Activated naive CD8-positive, alpha-beta T cell (primary cell): ENCODE measurements at regions not wholly inside any gene's neighbourhood (a gene's known extent, or its start where the extent isn't known, plus 50 kb on each side); places are given as distances from the start of the nearest gene placed in this dataset.
"Not testable (repeated sequence)": the region's sequence is repeated elsewhere in the genome, so short reads cannot be mapped to it uniquely, and the experiment has no call there.

Source experiments
- H3K27ac Mint-ChIP-seq: one replicate; pipeline ENCODE4 v1.8.0; 2021; ENCODE audit warnings: mixed read lengths
- H3K27me3 Mint-ChIP-seq: one replicate; pipeline ENCODE4 v1.8.0; 2021; ENCODE audit warnings: mixed read lengths
- H3K36me3 Mint-ChIP-seq: one replicate; pipeline ENCODE4 v1.8.0; 2021; ENCODE audit warnings: mixed read lengths
- H3K4me1 Mint-ChIP-seq: one replicate; pipeline ENCODE4 v1.8.0; 2021; ENCODE audit warnings: low read depth, mixed read lengths
- H3K4me3 Mint-ChIP-seq: one replicate; pipeline ENCODE4 v1.8.0; 2021; ENCODE audit warnings: mild to moderate bottlenecking, mixed read lengths
- H3K9me3 Mint-ChIP-seq: one replicate; pipeline ENCODE4 v1.8.0; 2021; ENCODE audit warnings: low read depth, mixed read lengths

DNA sequence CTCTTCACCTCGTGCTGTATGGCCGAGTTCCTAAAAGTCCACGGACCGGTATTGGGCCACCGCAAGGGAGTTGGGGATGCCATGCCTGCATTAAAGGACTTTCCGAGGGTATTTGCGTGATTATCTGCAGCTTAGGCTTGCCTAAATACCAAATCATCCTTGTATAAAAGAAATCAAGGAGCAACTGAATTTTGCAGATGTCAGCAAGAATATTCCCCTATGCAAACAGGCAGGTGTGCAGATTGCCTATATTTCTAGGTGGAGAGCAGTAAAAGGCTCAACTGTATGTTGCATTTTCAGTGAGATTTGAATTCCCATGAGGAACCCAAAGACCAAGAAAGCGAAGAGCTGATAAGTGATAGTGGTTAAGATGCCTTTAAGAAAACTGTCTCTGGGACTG lies 452.3 kb downstream of the CDH11 start:
- Mint-ChIP-seq H3K27me3 (no peaks in the 10 kb centered on the region), H3K9me3 (peaks cover 6% of the 10 kb centered on the region), H3K4me3 (no peak overlapping the region), H3K36me3 (no peaks in the 10 kb centered on the region), H3K4me1 (no peaks in the 10 kb centered on the region), H3K27ac (no peak overlapping the region)

DNA sequence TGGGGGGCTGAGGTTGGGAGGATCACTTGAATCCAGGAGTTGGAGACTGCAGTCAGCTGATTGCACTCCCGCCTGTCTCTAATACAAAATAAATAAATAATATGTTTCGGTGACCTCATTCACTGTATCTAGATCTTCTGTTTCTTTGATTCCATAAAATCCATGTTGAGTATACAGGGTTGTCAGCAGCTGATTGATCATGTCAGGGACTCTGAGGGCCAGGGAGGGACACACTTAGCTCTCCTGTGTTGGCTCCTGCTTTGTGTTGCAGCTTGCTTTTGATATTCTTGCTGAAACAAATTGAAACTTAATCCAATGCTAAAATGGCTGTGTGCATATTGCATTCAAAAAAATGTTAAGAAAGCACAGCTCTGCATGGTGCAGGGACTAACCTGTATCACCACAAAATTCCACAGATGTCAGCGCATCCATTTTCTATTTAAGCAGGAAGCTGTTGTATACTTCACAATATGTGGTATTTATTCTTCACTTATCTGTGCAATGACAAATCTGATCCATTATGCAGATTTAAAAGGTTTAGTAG lies 454.5 kb downstream of the CDH11 start:
- no peak overlapping the region for H3K27ac Mint-ChIP-seq
- no peaks in the 10 kb centered on the region for H3K27me3 Mint-ChIP-seq
- H3K36me3 Mint-ChIP-seq = no peaks in the 10 kb centered on the region
- H3K4me1 Mint-ChIP-seq = no peaks in the 10 kb centered on the region
- H3K9me3 Mint-ChIP-seq = peaks cover 9% of the 10 kb centered on the region
- H3K4me3 Mint-ChIP-seq = no peak overlapping the region

DNA sequence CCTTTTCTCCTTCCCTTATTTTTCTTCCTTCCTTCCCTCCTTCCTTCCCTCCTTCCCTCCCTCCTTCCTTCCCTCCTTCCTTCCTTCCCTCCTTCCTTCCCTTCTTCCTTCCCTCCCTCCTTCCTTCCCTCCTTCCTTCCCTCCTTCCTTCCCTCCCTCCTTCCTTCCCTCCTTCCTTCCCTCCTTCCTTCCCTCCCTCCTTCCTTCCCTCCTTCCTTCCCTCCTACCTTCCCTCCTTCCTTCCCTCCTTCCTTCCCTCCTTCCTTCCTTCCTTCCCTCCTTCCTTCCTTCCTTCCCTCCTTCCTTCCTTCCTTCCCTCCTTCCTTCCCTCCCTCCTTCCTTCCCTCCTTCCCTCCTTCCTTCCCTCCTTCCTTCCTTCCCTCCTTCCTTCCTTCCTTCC lies 459.6 kb downstream of the CDH11 start:
- H3K27ac Mint-ChIP-seq, H3K4me3 Mint-ChIP-seq, H3K36me3 Mint-ChIP-seq: not testable (repeated sequence)

DNA sequence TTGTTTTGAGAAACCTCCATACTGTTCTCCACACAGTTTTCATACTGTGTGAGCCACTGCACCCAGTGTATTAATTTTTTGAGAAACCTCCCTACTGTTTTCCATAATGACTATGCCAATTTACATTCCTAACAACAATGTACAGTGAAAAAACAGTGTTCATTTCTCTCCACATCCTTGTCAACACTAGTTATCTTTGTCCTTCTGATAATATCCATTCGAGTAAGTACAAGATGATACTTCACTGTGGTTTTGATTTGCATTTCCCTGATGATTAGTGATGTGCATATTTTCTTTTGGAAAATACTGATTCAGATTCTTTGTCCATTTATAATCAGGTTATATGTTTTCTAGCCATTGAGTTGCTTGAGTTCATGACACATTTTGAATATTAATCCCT lies 462.0 kb downstream of the CDH11 start:
- Mint-ChIP-seq H3K36me3 (no peaks in the 10 kb centered on the region), H3K27ac (no peak overlapping the region), H3K4me3 (no peak overlapping the region), H3K9me3 (peaks cover 14% of the 10 kb centered on the region), H3K27me3 (no peaks in the 10 kb centered on the region), H3K4me1 (no peaks in the 10 kb centered on the region)

More for the DNA sequence above, 459.6 kb downstream of the CDH11 start:
- peaks cover 19% of the 10 kb centered on the region for H3K9me3 Mint-ChIP-seq
- H3K27me3 Mint-ChIP-seq, H3K4me1 Mint-ChIP-seq: not testable (repeated sequence)

DNA sequence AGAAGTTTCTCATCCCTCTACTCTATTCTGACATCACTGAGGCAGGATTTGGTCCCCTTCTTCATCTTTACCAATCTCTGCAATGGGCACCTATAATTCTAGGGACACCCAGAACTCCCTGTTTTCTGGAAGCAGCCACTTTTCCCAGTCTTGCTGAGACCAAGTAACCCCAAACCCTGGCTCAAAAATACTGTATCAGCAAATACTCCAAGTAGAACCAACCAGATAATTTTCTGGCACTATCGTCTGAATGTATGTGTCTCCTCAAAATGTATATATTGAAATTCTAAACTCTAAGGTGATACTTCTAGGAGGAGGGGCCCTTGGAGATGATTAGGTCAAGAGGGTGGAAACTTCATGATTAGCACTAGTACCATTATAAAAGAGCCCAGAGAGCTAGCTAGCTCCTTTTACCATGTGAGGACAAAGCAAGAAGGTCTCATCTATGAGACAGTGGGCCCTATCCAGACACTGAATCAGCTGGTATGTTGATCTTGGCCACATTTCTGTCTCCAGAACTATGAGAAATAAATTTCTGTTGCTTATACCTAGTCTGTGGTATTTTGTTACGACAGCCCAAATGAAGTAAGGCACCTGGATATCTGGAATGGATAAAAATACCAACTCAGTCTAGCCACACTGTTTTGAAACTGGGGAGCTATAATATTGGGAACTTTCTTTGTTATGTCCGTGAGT lies 464.4 kb downstream of the CDH11 start:
- H3K9me3 Mint-ChIP-seq = peaks cover 26% of the 10 kb centered on the region
- H3K27ac Mint-ChIP-seq = no peak overlapping the region
- no peaks in the 10 kb centered on the region for H3K4me1 Mint-ChIP-seq
- H3K36me3 Mint-ChIP-seq = no peaks in the 10 kb centered on the region
- no peaks in the 10 kb centered on the region for H3K27me3 Mint-ChIP-seq
- no peak overlapping the region for H3K4me3 Mint-ChIP-seq

DNA sequence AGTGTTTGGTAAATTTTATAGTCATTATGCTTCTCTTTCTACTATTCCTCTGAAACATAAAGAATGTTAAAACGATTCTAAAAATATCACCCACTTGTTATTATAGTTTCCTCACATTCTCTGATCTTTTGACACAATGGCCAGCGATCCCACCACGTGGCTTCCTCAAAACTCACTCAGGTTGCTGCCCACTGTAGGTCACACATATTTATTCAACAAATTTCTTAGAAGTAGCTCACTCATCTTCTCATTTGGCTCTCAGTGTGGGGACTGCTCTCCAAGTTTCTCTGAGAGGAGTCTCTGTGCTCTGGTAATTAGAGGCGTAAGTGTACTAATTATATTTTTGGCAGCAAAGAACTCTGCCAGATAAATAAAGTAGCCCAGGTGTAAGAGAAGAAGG lies 465.4 kb downstream of the CDH11 start:
- peaks cover 26% of the 10 kb centered on the region for H3K9me3 Mint-ChIP-seq
- H3K27ac Mint-ChIP-seq = no peak overlapping the region
- H3K4me1 Mint-ChIP-seq = no peaks in the 10 kb centered on the region
- H3K4me3 Mint-ChIP-seq = no peak overlapping the region
- no peaks in the 10 kb centered on the region for H3K36me3 Mint-ChIP-seq
- H3K27me3 Mint-ChIP-seq = no peaks in the 10 kb centered on the region

DNA sequence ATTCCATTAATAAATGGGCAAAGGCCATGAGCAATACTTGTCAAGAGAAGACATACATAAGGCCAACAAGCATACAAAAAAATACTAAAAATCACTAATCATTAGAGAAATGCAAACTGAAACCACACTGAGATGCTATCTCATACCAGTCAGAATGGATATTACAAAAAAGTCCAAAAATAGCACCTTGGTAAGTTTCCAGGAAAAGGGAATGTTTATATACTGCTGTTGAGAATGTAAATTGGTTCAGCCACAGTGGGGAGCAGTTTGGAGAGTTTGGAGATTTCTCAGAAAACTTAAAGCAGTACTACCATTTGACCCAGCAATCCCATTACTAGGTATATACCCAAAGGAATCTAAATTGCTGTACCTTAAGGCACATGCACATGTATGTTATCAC lies 467.7 kb downstream of the CDH11 start:
- no peaks in the 10 kb centered on the region for H3K36me3 Mint-ChIP-seq
- no peak overlapping the region for H3K4me3 Mint-ChIP-seq
- H3K4me1 Mint-ChIP-seq = no peaks in the 10 kb centered on the region
- peaks cover 22% of the 10 kb centered on the region for H3K9me3 Mint-ChIP-seq
- H3K27ac Mint-ChIP-seq = no peak overlapping the region
- no peaks in the 10 kb centered on the region for H3K27me3 Mint-ChIP-seq

DNA sequence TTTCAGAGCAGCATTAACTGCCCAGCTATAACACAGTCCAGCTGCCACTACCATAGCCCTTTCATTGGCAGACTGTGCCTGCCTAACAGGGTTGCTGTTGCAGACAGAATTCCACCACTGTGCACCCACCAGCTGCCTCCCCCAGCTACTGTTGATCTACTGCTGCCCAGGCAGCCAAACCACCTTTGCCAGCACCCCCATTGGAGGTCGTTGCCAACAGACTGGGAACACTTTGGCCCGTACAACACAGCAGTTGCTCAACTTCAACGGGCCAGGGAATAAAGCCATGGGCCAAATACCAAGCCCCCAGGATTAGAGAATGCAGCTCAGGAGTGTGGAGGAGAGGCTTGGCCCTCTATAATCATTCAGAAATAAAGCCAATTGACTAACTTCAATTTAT lies 473.6 kb downstream of the CDH11 start:
- peaks cover 19% of the 10 kb centered on the region for H3K9me3 Mint-ChIP-seq
- no peak overlapping the region for H3K4me3 Mint-ChIP-seq
- H3K27ac Mint-ChIP-seq = no peak overlapping the region
- no peaks in the 10 kb centered on the region for H3K4me1 Mint-ChIP-seq
- H3K36me3 Mint-ChIP-seq = no peaks in the 10 kb centered on the region
- H3K27me3 Mint-ChIP-seq = no peaks in the 10 kb centered on the region

DNA sequence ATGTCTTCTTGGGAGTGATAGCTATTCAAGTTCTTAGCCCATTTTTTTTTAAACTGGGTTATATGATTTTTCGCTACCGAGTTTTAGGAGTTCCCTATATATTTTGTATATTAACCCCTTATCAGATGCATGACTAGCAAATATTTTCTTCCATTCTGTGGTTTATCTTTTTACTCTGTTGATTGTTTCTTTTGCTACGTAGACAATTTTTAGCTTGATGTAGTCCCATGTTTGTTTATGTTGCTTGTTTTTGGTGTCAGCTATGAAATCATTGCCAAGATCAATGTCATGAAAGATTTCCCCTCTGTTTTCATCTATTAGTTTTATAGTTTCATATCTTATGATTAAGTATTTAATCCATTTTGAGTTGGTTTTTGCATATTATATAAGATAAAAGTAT lies 480.5 kb downstream of the CDH11 start:
- no peak overlapping the region for H3K4me3 Mint-ChIP-seq
- H3K27ac Mint-ChIP-seq = no peak overlapping the region
- peaks cover 14% of the 10 kb centered on the region for H3K9me3 Mint-ChIP-seq
- no peaks in the 10 kb centered on the region for H3K36me3 Mint-ChIP-seq
- H3K27me3 Mint-ChIP-seq = no peaks in the 10 kb centered on the region
- no peaks in the 10 kb centered on the region for H3K4me1 Mint-ChIP-seq

DNA sequence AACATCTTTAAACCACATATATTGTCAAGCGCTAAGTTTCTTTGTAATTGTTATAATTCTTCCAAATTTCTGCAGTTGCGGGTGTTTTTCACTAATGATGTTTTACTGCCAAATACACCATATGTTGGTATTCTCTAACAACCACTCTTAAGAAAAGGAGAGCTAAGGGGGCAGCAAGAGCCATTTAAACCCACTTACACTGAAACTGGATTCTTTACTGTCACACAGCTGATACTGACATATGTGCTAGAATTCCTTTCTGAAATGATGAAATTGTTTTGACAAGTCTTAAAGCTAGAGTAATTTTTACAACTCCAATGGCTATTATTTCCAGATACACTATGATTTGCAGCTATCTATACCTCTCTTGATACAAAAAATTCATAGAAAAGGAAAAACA lies 483.1 kb downstream of the CDH11 start:
- Mint-ChIP-seq H3K9me3 (peaks cover 16% of the 10 kb centered on the region), H3K36me3 (no peaks in the 10 kb centered on the region), H3K27me3 (no peaks in the 10 kb centered on the region), H3K4me3 (no peak overlapping the region), H3K27ac (no peak overlapping the region), H3K4me1 (no peaks in the 10 kb centered on the region)

DNA sequence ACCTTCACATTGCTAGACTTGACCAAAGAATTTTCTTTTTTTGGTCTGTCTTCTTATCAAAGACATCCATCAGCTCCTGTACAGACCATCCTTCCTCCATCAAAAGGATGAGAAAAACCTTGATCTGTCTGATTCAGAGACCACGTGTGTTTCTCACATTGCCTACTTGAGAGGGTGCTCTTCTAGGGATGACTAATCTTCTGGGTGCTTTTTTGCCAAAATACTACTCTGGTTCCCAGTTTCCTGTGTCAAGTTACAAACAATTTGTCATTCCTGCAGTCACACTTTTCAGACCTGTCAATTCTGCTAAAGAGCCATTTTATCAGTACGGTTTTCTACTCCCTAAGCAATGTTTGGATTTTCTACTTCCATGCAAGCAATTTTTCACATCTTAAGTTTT lies 492.2 kb downstream of the CDH11 start:
- Mint-ChIP-seq H3K27ac (no peak overlapping the region), H3K4me3 (no peak overlapping the region), H3K9me3 (peaks cover 30% of the 10 kb centered on the region), H3K36me3 (peaks cover 2% of the 10 kb centered on the region), H3K27me3 (no peaks in the 10 kb centered on the region), H3K4me1 (no peaks in the 10 kb centered on the region)

DNA sequence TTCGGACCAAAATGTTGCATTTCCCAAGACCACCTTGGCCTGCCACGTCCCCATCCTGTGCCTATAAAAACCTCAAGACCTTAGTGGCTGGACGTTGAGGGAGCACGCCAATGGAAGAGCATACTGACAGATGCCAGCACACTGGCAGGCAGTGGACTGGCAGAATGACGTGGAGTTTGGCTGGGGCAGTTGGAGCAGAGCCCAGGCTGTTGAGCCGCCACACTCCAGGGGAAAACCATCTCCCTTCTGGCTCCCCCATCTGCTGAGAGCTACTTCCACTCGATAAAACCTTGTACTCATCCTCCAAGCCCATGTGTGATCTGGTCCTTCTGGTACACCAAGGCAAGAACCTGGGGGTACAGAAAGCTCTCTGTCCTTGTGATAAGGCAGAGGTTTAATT lies 494.1 kb downstream of the CDH11 start:
- H3K4me3 Mint-ChIP-seq = no peak overlapping the region
- H3K27ac Mint-ChIP-seq = no peak overlapping the region
- H3K36me3 Mint-ChIP-seq = peaks cover 2% of the 10 kb centered on the region
- H3K27me3 Mint-ChIP-seq = no peaks in the 10 kb centered on the region
- H3K4me1 Mint-ChIP-seq = no peaks in the 10 kb centered on the region
- peaks cover 15% of the 10 kb centered on the region for H3K9me3 Mint-ChIP-seq

DNA sequence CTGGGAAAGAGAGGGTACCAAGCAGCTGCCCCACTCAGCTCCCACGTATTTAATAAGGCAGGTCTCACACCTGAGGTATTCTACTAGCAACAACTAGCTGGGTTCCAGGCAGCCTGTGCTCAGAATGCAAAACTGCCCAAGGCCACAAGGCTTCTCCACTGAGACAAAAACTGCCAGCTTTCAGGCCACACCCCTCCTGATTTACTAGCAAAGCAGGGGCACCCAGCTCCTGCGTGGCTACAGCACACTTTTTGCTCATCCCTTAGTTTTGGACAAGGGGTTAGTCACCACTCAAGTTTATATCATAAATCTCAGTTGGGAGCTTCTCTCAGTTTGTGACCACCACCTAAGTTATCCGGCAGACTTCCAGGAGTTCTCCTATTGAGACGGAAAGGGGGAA lies 494.6 kb downstream of the CDH11 start:
- no peaks in the 10 kb centered on the region for H3K27me3 Mint-ChIP-seq
- H3K36me3 Mint-ChIP-seq = peaks cover 2% of the 10 kb centered on the region
- H3K4me3 Mint-ChIP-seq = no peak overlapping the region
- no peak overlapping the region for H3K27ac Mint-ChIP-seq
- H3K4me1 Mint-ChIP-seq = no peaks in the 10 kb centered on the region
- H3K9me3 Mint-ChIP-seq = peaks cover 16% of the 10 kb centered on the region

DNA sequence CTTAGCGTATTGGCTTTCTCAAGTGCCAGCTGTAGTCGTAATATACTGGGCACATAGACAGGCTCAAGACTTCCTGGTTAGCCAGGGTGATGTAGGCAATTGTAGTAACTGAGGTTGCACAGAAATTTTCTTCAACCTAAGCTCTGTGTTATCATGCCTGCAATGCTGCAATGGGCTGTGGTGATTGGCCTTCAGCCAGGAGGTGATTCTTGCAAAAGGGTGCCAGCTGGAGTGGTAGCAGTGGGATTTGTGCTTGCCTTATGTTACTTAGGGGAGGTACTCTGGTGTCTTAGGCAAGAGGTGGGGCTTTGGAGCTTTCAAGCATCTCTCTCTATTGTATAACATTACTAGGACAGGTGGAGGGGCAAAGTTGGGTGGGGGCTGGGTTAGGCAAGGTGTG lies 495.1 kb downstream of the CDH11 start:
- Mint-ChIP-seq H3K9me3 (peaks cover 21% of the 10 kb centered on the region), H3K4me3 (no peak overlapping the region), H3K27me3 (no peaks in the 10 kb centered on the region), H3K4me1 (no peaks in the 10 kb centered on the region), H3K36me3 (peaks cover 2% of the 10 kb centered on the region), H3K27ac (no peak overlapping the region)

DNA sequence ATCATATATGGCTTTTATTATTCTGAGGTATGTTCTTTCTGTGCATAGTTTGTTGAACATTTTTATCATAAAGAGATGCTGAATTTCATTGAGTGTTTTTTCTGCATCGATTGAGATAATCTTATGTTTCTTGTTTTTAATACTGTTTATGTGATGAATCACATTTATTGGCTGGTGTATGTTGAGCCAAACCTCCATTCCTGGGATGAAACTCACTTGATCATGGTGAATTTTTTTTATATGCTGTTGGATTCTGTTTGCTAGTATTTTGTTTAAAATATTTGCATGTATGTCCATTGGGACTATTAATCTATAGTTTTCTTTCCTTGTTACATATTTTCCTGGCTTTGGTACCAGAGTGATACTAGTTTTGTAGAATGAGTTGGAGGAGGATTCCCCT lies 500.2 kb downstream of the CDH11 start:
- no peak overlapping the region for H3K4me3 Mint-ChIP-seq
- peaks cover 33% of the 10 kb centered on the region for H3K9me3 Mint-ChIP-seq
- H3K36me3 Mint-ChIP-seq = no peaks in the 10 kb centered on the region
- no peak overlapping the region for H3K27ac Mint-ChIP-seq
- no peaks in the 10 kb centered on the region for H3K4me1 Mint-ChIP-seq
- no peaks in the 10 kb centered on the region for H3K27me3 Mint-ChIP-seq

DNA sequence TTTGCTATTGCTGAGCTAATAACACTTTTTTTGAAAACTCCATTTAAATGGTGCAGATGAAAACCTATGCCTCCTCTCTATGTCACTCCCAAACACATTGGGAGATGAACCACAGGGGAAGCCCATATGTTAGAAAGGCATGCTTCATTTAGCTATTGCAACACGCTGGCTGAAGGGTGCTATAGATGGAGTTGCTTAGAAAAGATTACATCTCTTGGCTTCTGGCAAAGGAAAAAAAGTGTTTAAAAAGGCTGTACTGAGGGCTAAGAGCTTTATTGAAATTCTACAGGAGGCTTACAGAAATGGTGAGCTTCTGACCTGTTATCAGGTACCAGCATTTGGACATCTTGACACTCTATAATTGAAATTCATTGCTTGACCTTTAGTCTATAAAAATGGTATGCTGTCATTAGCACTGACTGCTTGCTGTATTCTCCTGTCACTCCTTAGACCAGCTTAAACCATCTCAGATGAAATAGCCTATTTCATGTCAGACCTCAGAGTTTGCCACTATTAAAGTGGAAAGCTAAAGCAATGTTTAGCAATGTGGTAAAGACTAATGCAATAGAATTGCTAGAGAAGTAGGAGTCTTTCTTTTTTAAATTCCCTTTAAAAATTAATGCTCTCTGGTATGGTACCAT lies 503.9 kb downstream of the CDH11 start:
- H3K4me1 Mint-ChIP-seq = no peaks in the 10 kb centered on the region
- no peak overlapping the region for H3K27ac Mint-ChIP-seq
- H3K36me3 Mint-ChIP-seq = no peaks in the 10 kb centered on the region
- no peaks in the 10 kb centered on the region for H3K27me3 Mint-ChIP-seq
- no peak overlapping the region for H3K4me3 Mint-ChIP-seq
- H3K9me3 Mint-ChIP-seq = peaks cover 41% of the 10 kb centered on the region
